Mammary epithelial cell (primary cell): ENCODE measurements at regions not wholly inside any gene's neighbourhood (a gene's known extent, or its start where the extent isn't known, plus 50 kb on each side); places are given as distances from the start of the nearest gene placed in this dataset.

Experiments
- EZH2 ChIP-seq: IDR thresholded peaks from 2 replicates; pipeline ENCODE4 v1.6.1; 2012; ENCODE audit warnings: low read length, inconsistent platforms, borderline replicate concordance
- TF ChIP-seq, protein P1 (sequence below), 2 donors: IDR thresholded peaks in 1 of 2; conservative IDR thresholded peaks in 1 of 2; 2 replicates each; pipeline ENCODE4 v1.5.1; 2011 to 2012; ENCODE audit warnings: inconsistent platforms in 2 of 2, low read length in 2 of 2, mild to moderate bottlenecking in 2 of 2, control low read depth in 1 of 2, low read depth in 1 of 2; ENCODE audit not compliant: insufficient read depth in 1 of 2; ENCODE audit errors: extremely low read depth in 1 of 2

GRCh38 chr14:105793836-105794235 is 267.5 kb downstream of the TMEM121 start:
- TF ChIP-seq, protein P1, sequence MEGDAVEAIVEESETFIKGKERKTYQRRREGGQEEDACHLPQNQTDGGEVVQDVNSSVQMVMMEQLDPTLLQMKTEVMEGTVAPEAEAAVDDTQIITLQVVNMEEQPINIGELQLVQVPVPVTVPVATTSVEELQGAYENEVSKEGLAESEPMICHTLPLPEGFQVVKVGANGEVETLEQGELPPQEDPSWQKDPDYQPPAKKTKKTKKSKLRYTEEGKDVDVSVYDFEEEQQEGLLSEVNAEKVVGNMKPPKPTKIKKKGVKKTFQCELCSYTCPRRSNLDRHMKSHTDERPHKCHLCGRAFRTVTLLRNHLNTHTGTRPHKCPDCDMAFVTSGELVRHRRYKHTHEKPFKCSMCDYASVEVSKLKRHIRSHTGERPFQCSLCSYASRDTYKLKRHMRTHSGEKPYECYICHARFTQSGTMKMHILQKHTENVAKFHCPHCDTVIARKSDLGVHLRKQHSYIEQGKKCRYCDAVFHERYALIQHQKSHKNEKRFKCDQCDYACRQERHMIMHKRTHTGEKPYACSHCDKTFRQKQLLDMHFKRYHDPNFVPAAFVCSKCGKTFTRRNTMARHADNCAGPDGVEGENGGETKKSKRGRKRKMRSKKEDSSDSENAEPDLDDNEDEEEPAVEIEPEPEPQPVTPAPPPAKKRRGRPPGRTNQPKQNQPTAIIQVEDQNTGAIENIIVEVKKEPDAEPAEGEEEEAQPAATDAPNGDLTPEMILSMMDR (conservative IDR thresholded peaks at IDR 0.05 in 1 of 2, IDR thresholded peaks at IDR 0.05 in 1 of 2; ENCODE audit: extremely low read depth in 1 of 2, insufficient read depth in 1 of 2, low read depth in 1 of 2, low read length in 2 of 2) = no peak
- no peak for TF ChIP-seq EZH2
